Uterus (tissue), 3 donors: ENCODE measurements at regions not wholly inside any gene's neighbourhood (a gene's known extent, or its start where the extent isn't known, plus 50 kb on each side); places are given as distances from the start of the nearest gene placed in this dataset.

Experiments
- DNase-seq, 2 donors: peaks; one replicate each; pipeline ENCODE4 v3.0.0-alpha.2; 2019 to 2020
- H3K27ac ChIP-seq, 2 donors: fragments of 200-600 bp; sonication (generic); 1 replicate in 1 of 2; 2 replicates in 1 of 2; pipeline ENCODE4 v1.5.1; 2016 to 2018
- H3K27me3 ChIP-seq, 2 donors: fragments of 200-600 bp; sonication (generic); one replicate each; pipeline ENCODE4 v1.5.1; 2018 to 2019; ENCODE audit warnings: control low read depth in 1 of 2
- H3K36me3 ChIP-seq, 2 donors: fragments of 200-600 bp; sonication (generic); one replicate each; pipeline ENCODE4 v1.5.1; 2019; ENCODE audit warnings: control low read depth in 1 of 2
- H3K4me1 ChIP-seq, 2 donors: fragments of 200-600 bp; sonication (generic); one replicate each; pipeline ENCODE4 v1.5.1; 2018 to 2019; ENCODE audit warnings: control low read depth in 1 of 2
- H3K4me3 ChIP-seq, 2 donors: fragments of 200-600 bp; sonication (generic); 1 replicate in 1 of 2; 2 replicates in 1 of 2; pipeline ENCODE4 v1.5.1; 2018 to 2019; ENCODE audit warnings: mild to moderate bottlenecking in 1 of 2
- H3K9me3 ChIP-seq, 2 donors: fragments of 200-600 bp; sonication (generic); one replicate each; pipeline ENCODE4 v1.5.1; 2019; ENCODE audit warnings: control low read depth in 1 of 2
- POLR2A ChIP-seq, 2 donors: fragments of 450-650 bp; IDR thresholded peaks; one replicate each; pipeline ENCODE4 v1.6.1; 2016; ENCODE audit warnings: antibody characterized with exemption in 2 of 2, mild to moderate bottlenecking in 1 of 2, moderate library complexity in 1 of 2
- intact Hi-C: fragments of 100-400 bp; cut with DNase I; formaldehyde crosslinking; loops from one replicate; pipeline ENCODE4 v1.15.1; 2023; ENCODE audit warnings: low total_unique reads
- TF ChIP-seq, protein P1 (sequence below), 4 experiments: fragments of 200-600 bp in 2 of 4; fragments of 450-650 bp in 2 of 4; sonication (generic) in 2 of 4; IDR thresholded peaks; one replicate each; pipeline ENCODE4 v1.5.1; 2016 to 2019; ENCODE audit warnings: antibody characterized with exemption in 4 of 4, mild to moderate bottlenecking in 2 of 4, moderate library complexity in 1 of 4
- donor health status: DM: yes; HTN: yes; CAD: no.

DNA sequence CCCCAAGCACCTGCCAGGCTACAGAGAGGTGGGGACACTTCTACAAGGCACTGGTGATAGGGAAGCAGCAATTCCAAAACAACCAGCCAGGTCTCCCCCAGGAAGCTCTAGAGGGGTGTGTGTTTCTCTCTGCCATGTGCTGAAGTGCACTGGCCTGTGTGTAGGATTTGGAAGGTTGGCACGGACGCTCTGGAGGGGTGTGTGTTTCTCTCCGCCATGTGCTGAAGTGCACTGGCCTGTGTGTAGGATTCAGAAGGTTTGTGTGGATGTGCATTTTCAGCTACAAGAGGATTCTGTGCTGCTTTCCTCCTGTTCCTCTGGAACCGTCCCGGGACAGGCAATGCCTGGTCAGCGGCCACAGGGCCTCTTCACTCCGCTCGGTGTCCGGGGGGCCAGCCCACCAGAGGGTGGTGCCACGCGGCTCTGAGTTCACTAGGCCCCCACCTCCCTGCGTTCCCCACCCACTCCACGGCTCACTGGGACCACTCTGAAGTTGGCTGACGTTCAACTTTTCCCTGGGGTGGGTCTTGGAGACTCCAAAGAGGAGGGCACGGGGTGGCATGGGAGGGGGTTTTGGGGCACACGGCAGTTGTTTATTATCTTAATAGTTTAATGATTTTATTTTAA is 552.8 kb downstream of the BRD1 start:
- Histone ChIP-seq H3K27ac (no peak overlapping the region), H3K4me1 (no peaks in the 10 kb centered on the region), H3K9me3 (no peaks in the 10 kb centered on the region), H3K4me3 (no peak overlapping the region), H3K36me3 (no peaks in the 10 kb centered on the region), H3K27me3 (no peaks in the 10 kb centered on the region)
- intact Hi-C loops, result no loop called here
- no peak for DNase-seq
- TF ChIP-seq POLR2A (IDR thresholded peaks at IDR 0.05), result no peak
- TF ChIP-seq, protein P1, sequence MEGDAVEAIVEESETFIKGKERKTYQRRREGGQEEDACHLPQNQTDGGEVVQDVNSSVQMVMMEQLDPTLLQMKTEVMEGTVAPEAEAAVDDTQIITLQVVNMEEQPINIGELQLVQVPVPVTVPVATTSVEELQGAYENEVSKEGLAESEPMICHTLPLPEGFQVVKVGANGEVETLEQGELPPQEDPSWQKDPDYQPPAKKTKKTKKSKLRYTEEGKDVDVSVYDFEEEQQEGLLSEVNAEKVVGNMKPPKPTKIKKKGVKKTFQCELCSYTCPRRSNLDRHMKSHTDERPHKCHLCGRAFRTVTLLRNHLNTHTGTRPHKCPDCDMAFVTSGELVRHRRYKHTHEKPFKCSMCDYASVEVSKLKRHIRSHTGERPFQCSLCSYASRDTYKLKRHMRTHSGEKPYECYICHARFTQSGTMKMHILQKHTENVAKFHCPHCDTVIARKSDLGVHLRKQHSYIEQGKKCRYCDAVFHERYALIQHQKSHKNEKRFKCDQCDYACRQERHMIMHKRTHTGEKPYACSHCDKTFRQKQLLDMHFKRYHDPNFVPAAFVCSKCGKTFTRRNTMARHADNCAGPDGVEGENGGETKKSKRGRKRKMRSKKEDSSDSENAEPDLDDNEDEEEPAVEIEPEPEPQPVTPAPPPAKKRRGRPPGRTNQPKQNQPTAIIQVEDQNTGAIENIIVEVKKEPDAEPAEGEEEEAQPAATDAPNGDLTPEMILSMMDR (IDR thresholded peaks at IDR 0.05), result no peak

DNA sequence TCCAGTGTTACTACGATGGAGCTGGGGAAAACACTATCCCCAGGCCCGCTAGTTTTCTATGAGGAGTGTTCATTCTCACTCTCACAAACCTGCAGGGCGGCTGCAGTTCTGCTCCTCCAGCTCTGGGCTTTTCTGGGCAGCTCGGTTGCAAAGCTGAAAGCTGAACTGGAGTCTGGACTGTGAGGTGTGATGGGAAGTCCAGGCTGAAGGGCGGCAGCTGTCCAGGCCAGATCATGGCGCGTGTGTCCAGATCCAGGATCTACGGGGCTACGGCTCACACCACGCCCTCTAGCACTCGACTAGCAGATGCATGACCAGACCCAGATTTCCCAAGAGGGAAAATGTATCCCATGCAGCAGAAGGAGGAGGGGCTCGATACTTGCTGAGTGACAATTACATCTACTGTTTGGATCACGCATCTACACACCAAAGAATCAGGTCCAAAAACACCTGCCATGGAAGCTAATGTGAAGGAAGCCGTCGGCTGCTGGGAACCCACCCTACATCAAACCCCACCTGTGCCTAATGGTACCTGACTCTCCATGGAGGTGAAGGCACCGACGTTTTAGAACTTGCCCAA is 555.0 kb downstream of the BRD1 start:
- H3K4me1 ChIP-seq, result no peaks in the 10 kb centered on the region
- H3K27me3 ChIP-seq, result no peaks in the 10 kb centered on the region
- H3K36me3 ChIP-seq, result no peaks in the 10 kb centered on the region
- no peak overlapping the region for H3K4me3 ChIP-seq
- no peak overlapping the region for H3K27ac ChIP-seq
- H3K9me3 ChIP-seq, result no peaks in the 10 kb centered on the region
- intact Hi-C loops, result no loop called here
- DNase-seq, result no peak
- no peak for TF ChIP-seq POLR2A (IDR thresholded peaks at IDR 0.05)
- TF ChIP-seq, protein P1 (IDR thresholded peaks at IDR 0.05), result no peak

- Histone ChIP-seq H3K4me1 (no peaks in the 10 kb centered on the region), H3K9me3 (no peaks in the 10 kb centered on the region), H3K27ac (no peak overlapping the region), H3K27me3 (no peaks in the 10 kb centered on the region), H3K4me3 (no peak overlapping the region), H3K36me3 (no peaks in the 10 kb centered on the region)
- intact Hi-C loops, result no loop called here
- no peak for DNase-seq
- TF ChIP-seq, protein P1 (IDR thresholded peaks at IDR 0.05), result no peak
- TF ChIP-seq POLR2A (IDR thresholded peaks at IDR 0.05), result no peak
These were observed 555.8 kb downstream of the BRD1 start for GRCh38 chr22:49271831-49272230.

DNA sequence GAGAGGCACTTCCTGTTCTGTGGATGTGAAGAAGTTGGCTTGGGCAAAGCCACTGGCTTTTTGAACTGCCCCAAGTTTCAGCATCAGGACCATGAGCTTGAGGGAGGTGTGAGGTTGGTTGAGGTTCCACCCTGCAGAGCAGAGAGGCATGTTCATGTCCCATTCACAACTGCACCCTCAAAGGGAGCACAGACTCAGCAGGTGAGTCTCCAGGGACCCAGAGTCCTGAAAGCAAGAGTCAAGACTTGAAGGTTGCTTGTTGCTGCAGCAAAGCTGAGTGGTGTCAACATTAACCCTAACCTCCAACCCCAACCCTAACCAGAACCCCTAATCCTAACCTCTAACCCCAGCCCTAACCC is 556.3 kb downstream of the BRD1 start:
- no peaks in the 10 kb centered on the region for H3K9me3 ChIP-seq
- no peaks in the 10 kb centered on the region for H3K36me3 ChIP-seq
- H3K27me3 ChIP-seq, result no peaks in the 10 kb centered on the region
- intact Hi-C loops, result no loop called here
- no peaks in the 10 kb centered on the region for H3K4me1 ChIP-seq
- no peak for TF ChIP-seq POLR2A (IDR thresholded peaks at IDR 0.05)
- TF ChIP-seq, protein P1 (IDR thresholded peaks at IDR 0.05), result no peak
- H3K27ac ChIP-seq, result no peak overlapping the region
- no peak for DNase-seq
- no peak overlapping the region for H3K4me3 ChIP-seq

DNA sequence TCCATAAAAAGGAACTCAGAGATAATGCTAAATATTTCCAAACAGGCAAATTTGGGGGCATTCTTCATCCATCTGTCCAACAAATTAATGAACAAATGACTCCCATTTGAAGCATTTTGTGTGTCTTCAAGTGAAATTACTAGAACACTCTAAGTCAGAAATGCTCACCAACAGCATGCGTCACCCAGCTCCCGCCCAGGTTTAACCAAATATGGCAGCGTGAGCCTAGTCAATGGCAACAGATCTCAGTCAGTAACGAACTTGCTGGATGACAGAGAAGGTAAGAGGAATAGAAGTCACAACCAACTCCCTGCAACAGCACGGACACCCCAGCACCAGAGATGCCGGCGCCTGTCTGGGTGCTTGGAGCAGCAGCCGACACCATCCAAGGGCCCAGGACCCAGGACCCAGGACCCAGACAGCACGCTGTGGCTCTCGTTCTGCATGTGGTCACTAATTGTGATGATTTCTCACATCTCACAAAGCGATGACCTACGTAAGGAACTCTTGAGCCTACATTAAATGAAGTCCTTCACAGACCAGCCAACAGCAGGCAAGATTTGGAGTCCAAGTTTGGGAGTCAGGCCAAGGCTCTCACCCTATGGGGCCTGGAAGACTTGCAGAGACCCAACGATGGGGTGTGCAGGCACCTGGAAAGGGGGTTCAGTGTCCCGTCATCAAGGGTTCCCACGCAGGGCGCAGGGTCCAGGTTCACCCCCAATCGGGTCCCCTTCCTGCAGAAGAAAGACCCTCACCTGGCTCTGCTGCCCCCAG is 556.9 kb downstream of the BRD1 start:
- no peak for DNase-seq
- H3K27me3 ChIP-seq, result no peaks in the 10 kb centered on the region
- intact Hi-C loops, result no loop called here

More for the DNA sequence above, 556.9 kb downstream of the BRD1 start:
- Histone ChIP-seq H3K36me3 (no peaks in the 10 kb centered on the region), H3K9me3 (no peaks in the 10 kb centered on the region), H3K27ac (no peak overlapping the region), H3K4me1 (no peaks in the 10 kb centered on the region), H3K4me3 (no peak overlapping the region)
- TF ChIP-seq, protein P1 (IDR thresholded peaks at IDR 0.05), result no peak
- TF ChIP-seq POLR2A (IDR thresholded peaks at IDR 0.05), result no peak
